H9 (cell line): ENCODE measurements at regions not wholly inside any gene's neighbourhood (a gene's known extent, or its start where the extent isn't known, plus 50 kb on each side); places are given as distances from the start of the nearest gene placed in this dataset.

Experiments used
- DNase-seq: peaks from one replicate; pipeline ENCODE4 v3.0.0-alpha.2; 2017
- H2AFZ ChIP-seq: one replicate; pipeline ENCODE4 v1.6.1; 2013; ENCODE audit warnings: mild to moderate bottlenecking, low read length, control low read depth, moderate library complexity
- H2AK5ac ChIP-seq: 2 replicates; pipeline ENCODE4 v1.6.1; 2013; ENCODE audit warnings: low read length, control low read depth, mixed read lengths; ENCODE audit not compliant: insufficient read length
- H2BK120ac ChIP-seq: one replicate; pipeline ENCODE4 v1.6.1; 2013; ENCODE audit warnings: low read depth, mild to moderate bottlenecking, low read length, control low read depth, inconsistent platforms; ENCODE audit not compliant: poor library complexity, severe bottlenecking
- H2BK12ac ChIP-seq: 2 replicates; pipeline ENCODE4 v1.6.1; 2013; ENCODE audit warnings: low read length, control low read depth, mixed read lengths, low read depth; ENCODE audit not compliant: insufficient read length
- H2BK15ac ChIP-seq: 2 replicates; pipeline ENCODE4 v1.6.1; 2013; ENCODE audit warnings: low read depth, low read length, control low read depth
- H2BK20ac ChIP-seq: one replicate; pipeline ENCODE4 v1.6.1; 2013; ENCODE audit warnings: low read depth, mild to moderate bottlenecking, low read length, control low read depth, inconsistent platforms; ENCODE audit not compliant: poor library complexity, severe bottlenecking
- H2BK5ac ChIP-seq: 2 replicates; pipeline ENCODE4 v1.6.1; 2013; ENCODE audit warnings: low read length, control low read depth, mixed read lengths; ENCODE audit not compliant: insufficient read length
- H3K14ac ChIP-seq: 2 replicates; pipeline ENCODE4 v1.6.1; 2013; ENCODE audit warnings: low read length, control low read depth; ENCODE audit not compliant: insufficient read depth
- H3K18ac ChIP-seq: 2 replicates; pipeline ENCODE4 v1.6.1; 2013; ENCODE audit warnings: low read depth, mild to moderate bottlenecking, mixed read lengths, low read length, control low read depth; ENCODE audit not compliant: insufficient read length
- H3K23ac ChIP-seq: 2 replicates; pipeline ENCODE4 v1.6.1; 2013; ENCODE audit warnings: low read length, control low read depth, mixed read lengths, low read depth; ENCODE audit not compliant: insufficient read length
- H3K23me2 ChIP-seq: 2 replicates; pipeline ENCODE4 v1.6.1; 2013; ENCODE audit warnings: low read depth, mild to moderate bottlenecking, mixed read lengths, low read length, control low read depth; ENCODE audit not compliant: insufficient read length, poor library complexity, severe bottlenecking
- H3K27ac ChIP-seq: 2 replicates; pipeline ENCODE4 v1.5.1; 2013; ENCODE audit warnings: low read length, control low read depth, mixed read lengths, low read depth; ENCODE audit not compliant: insufficient read length
- H3K27me3 ChIP-seq: 2 replicates; pipeline ENCODE4 v1.6.1; 2013; ENCODE audit warnings: low read length, control low read depth, inconsistent platforms; ENCODE audit not compliant: insufficient read depth
- H3K4ac ChIP-seq: 2 replicates; pipeline ENCODE4 v1.6.1; 2013; ENCODE audit warnings: low read depth, mild to moderate bottlenecking, control low read depth, inconsistent platforms, low read length, moderate library complexity
- H3K4me1 ChIP-seq: 2 replicates; pipeline ENCODE4 v1.6.1; 2013; ENCODE audit warnings: low read length, control low read depth, inconsistent platforms; ENCODE audit not compliant: insufficient read depth
- H3K4me2 ChIP-seq: 2 replicates; pipeline ENCODE4 v1.6.1; 2013; ENCODE audit warnings: low read length, control low read depth, mixed read lengths; ENCODE audit not compliant: insufficient read length, insufficient read depth
- H3K56ac ChIP-seq: 2 replicates; pipeline ENCODE4 v1.6.1; 2013; ENCODE audit warnings: low read depth, mild to moderate bottlenecking, mixed read lengths, low read length, control low read depth; ENCODE audit not compliant: insufficient read length
- H3K79me1 ChIP-seq: 2 replicates; pipeline ENCODE4 v1.6.1; 2013; ENCODE audit warnings: low read depth, mild to moderate bottlenecking, moderate library complexity, low read length, control low read depth, inconsistent platforms; ENCODE audit not compliant: insufficient read depth, poor library complexity, severe bottlenecking
- H3K79me2 ChIP-seq: 2 replicates; pipeline ENCODE4 v1.6.1; 2013; ENCODE audit warnings: low read length, control low read depth, inconsistent platforms; ENCODE audit not compliant: insufficient read depth
- H3K9ac ChIP-seq: 2 replicates; pipeline ENCODE4 v1.6.1; 2013; ENCODE audit warnings: low read length, control low read depth, mixed read lengths; ENCODE audit not compliant: insufficient read length; ENCODE audit errors: extremely low read depth
- H3K9me3 ChIP-seq: one replicate; pipeline ENCODE4 v1.6.1; 2013; ENCODE audit warnings: low read depth, low read length, inconsistent platforms; ENCODE audit not compliant: control insufficient read depth
- H3T11ph ChIP-seq: one replicate; pipeline ENCODE4 v1.6.1; 2013; ENCODE audit warnings: mild to moderate bottlenecking, low read length, control low read depth, inconsistent platforms
- H4K20me1 ChIP-seq: one replicate; pipeline ENCODE4 v1.6.1; 2013; ENCODE audit not compliant: control insufficient read depth, insufficient read length, insufficient read depth
- H4K5ac ChIP-seq: 2 replicates; pipeline ENCODE4 v1.6.1; 2013; ENCODE audit warnings: low read depth, mild to moderate bottlenecking, mixed read lengths, low read length, control low read depth; ENCODE audit not compliant: insufficient read length
- H4K8ac ChIP-seq: replicated peaks from 2 replicates; pipeline ENCODE4 v1.6.1; 2013; ENCODE audit warnings: low read length, control low read depth, mixed read lengths, low read depth; ENCODE audit not compliant: insufficient read length
- H4K91ac ChIP-seq: 2 replicates; pipeline ENCODE4 v1.6.1; 2013; ENCODE audit warnings: low read depth, mild to moderate bottlenecking, moderate library complexity, mixed read lengths, low read length, control low read depth; ENCODE audit not compliant: insufficient read length
- H3K27ac Mint-ChIP-seq, 3 experiments: 2 replicates in 2 of 3; 3 replicates in 1 of 3; pipeline ENCODE4 v1.8.0; 2020 to 2021; ENCODE audit warnings: mixed read lengths in 3 of 3, mild to moderate bottlenecking in 1 of 3, moderate library complexity in 1 of 3
- H3K27me3 Mint-ChIP-seq: 2 replicates; pipeline ENCODE4 v1.8.0; 2021; ENCODE audit warnings: low read depth, mild to moderate bottlenecking, moderate library complexity, mixed read lengths
- H3K36me3 Mint-ChIP-seq, 3 experiments: 2 replicates in 2 of 3; 3 replicates in 1 of 3; pipeline ENCODE4 v1.8.0; 2020 to 2021; ENCODE audit warnings: low read depth in 3 of 3, mixed read lengths in 3 of 3; ENCODE audit not compliant: insufficient read depth in 1 of 3
- H3K4me1 Mint-ChIP-seq, 2 experiments: 2 replicates each; pipeline ENCODE4 v1.8.0; 2020; ENCODE audit warnings: mixed read lengths in 2 of 2
- H3K4me3 Mint-ChIP-seq, 2 experiments: 2 replicates in 1 of 2; 3 replicates in 1 of 2; pipeline ENCODE4 v1.8.0; 2020 to 2021; ENCODE audit warnings: mild to moderate bottlenecking in 2 of 2, mixed read lengths in 2 of 2, moderate library complexity in 1 of 2
- H3K9me3 Mint-ChIP-seq, 2 experiments: 2 replicates in 1 of 2; 3 replicates in 1 of 2; pipeline ENCODE4 v1.8.0; 2020; ENCODE audit warnings: mild to moderate bottlenecking in 2 of 2, mixed read lengths in 2 of 2, moderate library complexity in 1 of 2
- WGBS: extraction: QIAGEN DNeasy Blood & Tissue Kit; methylation state at CpG from one replicate; pipeline ENCODE4 v1.1.7; 2013; ENCODE audit warnings: missing lambda C conversion rate, low lambda C conversion rate, mixed read lengths; ENCODE audit not compliant: insufficient read length; ENCODE audit errors: extremely low coverage; 5-methylcytosine and 5-hydroxymethylcytosine counted together
- TF ChIP-seq, protein P1 (sequence below): fragments of 200-600 bp; sonication (generic); conservative IDR thresholded peaks from 3 replicates; pipeline ENCODE4 v1.8.0; 2021; ENCODE audit warnings: antibody characterized with exemption, mild to moderate bottlenecking

DNA sequence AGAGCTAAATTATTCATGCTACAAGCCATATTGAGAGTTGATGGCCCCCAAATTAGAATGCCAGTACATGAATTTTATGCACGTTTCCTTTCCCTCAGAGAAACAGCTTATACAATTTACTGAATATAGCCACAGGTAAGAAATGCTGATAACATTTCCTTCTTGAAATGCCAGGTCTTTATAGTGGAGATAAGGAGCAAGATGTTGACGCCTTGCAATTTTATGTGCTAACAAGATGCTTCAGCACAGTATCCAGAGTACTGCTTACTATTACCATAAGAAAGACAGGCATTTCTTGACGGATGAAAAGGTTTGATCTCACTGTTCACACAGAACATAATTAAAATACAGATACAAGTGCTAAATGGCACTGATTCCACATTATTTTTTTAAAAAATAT, 223.2 kb upstream of the CTSO start:
- no peak overlapping the region for H2BK20ac ChIP-seq
- no peak overlapping the region for H3K27ac ChIP-seq
- no peak overlapping the region for H2AK5ac ChIP-seq
- H4K20me1 ChIP-seq = no peaks in the 10 kb centered on the region
- H3K27me3 Mint-ChIP-seq = no peaks in the 10 kb centered on the region
- H3K4me1 ChIP-seq = no peaks in the 10 kb centered on the region
- no peak overlapping the region for H3K4me2 ChIP-seq
- H3K18ac ChIP-seq = no peak overlapping the region
- no peak overlapping the region for H4K5ac ChIP-seq
- TF ChIP-seq, protein P1, sequence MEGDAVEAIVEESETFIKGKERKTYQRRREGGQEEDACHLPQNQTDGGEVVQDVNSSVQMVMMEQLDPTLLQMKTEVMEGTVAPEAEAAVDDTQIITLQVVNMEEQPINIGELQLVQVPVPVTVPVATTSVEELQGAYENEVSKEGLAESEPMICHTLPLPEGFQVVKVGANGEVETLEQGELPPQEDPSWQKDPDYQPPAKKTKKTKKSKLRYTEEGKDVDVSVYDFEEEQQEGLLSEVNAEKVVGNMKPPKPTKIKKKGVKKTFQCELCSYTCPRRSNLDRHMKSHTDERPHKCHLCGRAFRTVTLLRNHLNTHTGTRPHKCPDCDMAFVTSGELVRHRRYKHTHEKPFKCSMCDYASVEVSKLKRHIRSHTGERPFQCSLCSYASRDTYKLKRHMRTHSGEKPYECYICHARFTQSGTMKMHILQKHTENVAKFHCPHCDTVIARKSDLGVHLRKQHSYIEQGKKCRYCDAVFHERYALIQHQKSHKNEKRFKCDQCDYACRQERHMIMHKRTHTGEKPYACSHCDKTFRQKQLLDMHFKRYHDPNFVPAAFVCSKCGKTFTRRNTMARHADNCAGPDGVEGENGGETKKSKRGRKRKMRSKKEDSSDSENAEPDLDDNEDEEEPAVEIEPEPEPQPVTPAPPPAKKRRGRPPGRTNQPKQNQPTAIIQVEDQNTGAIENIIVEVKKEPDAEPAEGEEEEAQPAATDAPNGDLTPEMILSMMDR = no peak
- no peaks in the 10 kb centered on the region for H3K27me3 ChIP-seq
- H3K23ac ChIP-seq = no peak overlapping the region
- H3K23me2 ChIP-seq = no peaks in the 10 kb centered on the region
- peaks cover 2 to 9% of the 10 kb centered on the region in 2 experiments; a peak in 2 of 4 replicates for H3K4me1 Mint-ChIP-seq
- no peak overlapping the region for H2BK120ac ChIP-seq
- no peak overlapping the region for H3K56ac ChIP-seq
- no peaks in the 10 kb centered on the region for H3K79me1 ChIP-seq
- H2BK15ac ChIP-seq = no peak overlapping the region
- no CpG with 5 or more reads among the region's 3 CpGs for WGBS
- no peak overlapping the region for H2BK12ac ChIP-seq
- H3T11ph ChIP-seq = no peak overlapping the region
- H2AFZ ChIP-seq = no peak overlapping the region
- no peak overlapping the region for H3K9ac ChIP-seq
- no peak for DNase-seq
- no peak overlapping the region for H3K4me3 Mint-ChIP-seq
- H3K14ac ChIP-seq = no peak overlapping the region
- no peak overlapping the region for H4K91ac ChIP-seq
- no peak overlapping the region for H3K27ac Mint-ChIP-seq
- no peaks in the 10 kb centered on the region for H3K79me2 ChIP-seq
- no peak overlapping the region for H3K4ac ChIP-seq
- H2BK5ac ChIP-seq = no peak overlapping the region
- H3K36me3 Mint-ChIP-seq = no peaks in the 10 kb centered on the region
- H3K9me3 Mint-ChIP-seq = no peaks in the 10 kb centered on the region
- no peaks in the 10 kb centered on the region for H3K9me3 ChIP-seq
- no peak overlapping the region for H4K8ac ChIP-seq
